Panc1 (cell line): ENCODE measurements at regions not wholly inside any gene's neighbourhood (a gene's known extent, or its start where the extent isn't known, plus 50 kb on each side); places are given as distances from the start of the nearest gene placed in this dataset.

ENCODE experiments used
- ATAC-seq: fragments of 200-7000 bp; cut with Tn5 transposase; 2 replicates; pipeline ENCODE4 v1.9.1; 2020; ENCODE audit warnings: mild to moderate bottlenecking, moderate library complexity
- BruUV-seq: library from RNA; stranded (reverse); fragments of 400-500 nt; replicated peaks from 2 replicates; lab custom pipeline; 2021; lab: Mats Ljungman, UMichigan
- CTCF ChIA-PET: fragments of 300-600 bp; sonication (Branson Sonifier 250); formaldehyde crosslinking; loops from one replicate; lab custom pipeline; 2022; ENCODE audit warnings: antibody characterized with exemption; lab: Charles Lee
- POLR2A ChIA-PET: fragments of 300-600 bp; sonication (Branson Sonifier 250); formaldehyde crosslinking; loops from one replicate; lab custom pipeline; 2022; ENCODE audit warnings: antibody characterized with exemption; lab: Charles Lee
- DNase-seq: peaks from one replicate; pipeline ENCODE4 v3.0.0-alpha.2; 2010; ENCODE audit warnings: low read depth, low spot score
- H3K27ac ChIP-seq: 2 replicates; pipeline ENCODE4 v1.5.1; 2011; ENCODE audit warnings: mild to moderate bottlenecking, low read length, inconsistent platforms
- H3K27me3 ChIP-seq: fragments of 200-500 bp; sonication (Bioruptor generic); 2 replicates; pipeline ENCODE4 v1.6.0; 2014; ENCODE audit warnings: low read length, inconsistent platforms; ENCODE audit not compliant: control insufficient read depth, insufficient read depth
- H3K36me3 ChIP-seq: fragments of 200-500 bp; sonication (Bioruptor generic); 2 replicates; pipeline ENCODE4 v1.5.1; 2014; ENCODE audit warnings: inconsistent platforms, mild to moderate bottlenecking, low read length, moderate library complexity; ENCODE audit not compliant: control insufficient read depth, insufficient read depth
- H3K4me1 ChIP-seq: 2 replicates; pipeline ENCODE4 v1.5.1; 2011; ENCODE audit warnings: inconsistent platforms, mild to moderate bottlenecking, low read length, moderate library complexity; ENCODE audit not compliant: control insufficient read depth, insufficient read depth
- H3K4me3 ChIP-seq, 2 experiments: 2 replicates each; pipeline ENCODE4 v1.5.1; 2011 to 2012; ENCODE audit warnings: low read depth in 2 of 2, low read length in 2 of 2, mild to moderate bottlenecking in 2 of 2, inconsistent platforms in 1 of 2, moderate library complexity in 1 of 2
- H3K9me3 ChIP-seq: fragments of 200-500 bp; sonication (Bioruptor generic); 2 replicates; pipeline ENCODE4 v1.5.1; 2014; ENCODE audit warnings: low read depth, mild to moderate bottlenecking, inconsistent platforms, low read length, moderate library complexity; ENCODE audit not compliant: control insufficient read depth, insufficient read depth
- POLR2AphosphoS5 ChIP-seq: IDR thresholded peaks from 2 replicates; pipeline ENCODE4 v1.6.1; 2012; ENCODE audit warnings: mild to moderate bottlenecking, low read depth, low read length, moderate library complexity
- SIN3A ChIP-seq: IDR thresholded peaks from 2 replicates; pipeline ENCODE4 v1.6.1; 2012; ENCODE audit warnings: low read depth, mild to moderate bottlenecking, low read length, moderate library complexity, borderline replicate concordance; ENCODE audit not compliant: insufficient read depth
- TCF7L2 ChIP-seq: IDR thresholded peaks from 2 replicates; pipeline ENCODE4 v1.6.1; 2011; ENCODE audit warnings: mild to moderate bottlenecking, low read depth, low read length, inconsistent platforms
- in situ Hi-C: cut with HindIII; loops from 2 replicates; pipeline ENCODE4 v1.10.0; 2016; ENCODE audit warnings: low sequenced_read_pairs, low pct_unique_long_range_greater_than_20kb
- intact Hi-C: fragments of 100-400 bp; cut with micrococcal nuclease; formaldehyde crosslinking; loops from one replicate; pipeline ENCODE4 v1.10.0; 2022; ENCODE audit not compliant: unreplicated experiment
- TF ChIP-seq, protein P1 (sequence below): fragments of 450-650 bp; IDR thresholded peaks from 2 replicates; pipeline ENCODE4 v1.5.1; 2017; ENCODE audit warnings: mild to moderate bottlenecking
- TF ChIP-seq, protein P2 (sequence below), 2 experiments: IDR thresholded peaks; 2 replicates each; pipeline ENCODE4 v1.6.1; 2011 to 2012; ENCODE audit warnings: low read depth in 2 of 2, control low read depth in 1 of 2, low read length in 1 of 2, mild to moderate bottlenecking in 1 of 2, moderate library complexity in 1 of 2; ENCODE audit not compliant: insufficient read depth in 1 of 2

DNA sequence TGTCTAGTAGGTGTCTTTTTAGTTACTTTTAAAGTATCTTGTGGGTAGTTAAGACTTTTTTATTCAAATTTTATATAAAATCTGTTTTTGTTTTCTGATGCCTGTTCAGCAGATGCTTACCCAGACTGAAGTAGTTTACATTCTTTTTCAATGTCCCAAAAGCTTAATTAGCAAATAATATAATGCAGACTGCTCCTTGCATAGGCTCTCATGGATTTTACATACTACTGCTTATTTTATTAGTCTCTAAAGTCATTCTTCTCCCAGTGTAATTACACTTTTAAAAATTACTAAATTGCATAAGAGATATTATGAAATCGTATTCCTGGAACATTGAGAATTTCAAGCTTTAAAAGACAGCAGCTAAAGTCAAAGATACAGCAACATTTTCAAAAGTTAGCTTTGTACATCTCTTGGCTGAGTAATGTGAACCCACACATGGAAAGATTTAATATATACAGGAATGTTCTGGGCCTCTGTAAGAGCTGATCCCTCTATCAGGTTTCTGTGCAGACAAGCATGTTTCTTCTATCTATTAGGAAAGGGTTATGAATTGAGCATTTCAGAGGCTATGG, 148.4 kb upstream of the SPRY1 start:
- H3K27ac ChIP-seq, result no peak overlapping the region
- no peaks in the 10 kb centered on the region for H3K27me3 ChIP-seq
- no peak for DNase-seq
- POLR2A ChIA-PET, result no interaction called here
- in situ Hi-C loops (no loop called here), intact Hi-C loops (no loop called here)
- ATAC-seq, result no peak
- no peaks in the 10 kb centered on the region for H3K9me3 ChIP-seq
- no peaks in the 10 kb centered on the region for H3K36me3 ChIP-seq
- TF ChIP-seq SIN3A, result no peak
- TF ChIP-seq, protein P1, sequence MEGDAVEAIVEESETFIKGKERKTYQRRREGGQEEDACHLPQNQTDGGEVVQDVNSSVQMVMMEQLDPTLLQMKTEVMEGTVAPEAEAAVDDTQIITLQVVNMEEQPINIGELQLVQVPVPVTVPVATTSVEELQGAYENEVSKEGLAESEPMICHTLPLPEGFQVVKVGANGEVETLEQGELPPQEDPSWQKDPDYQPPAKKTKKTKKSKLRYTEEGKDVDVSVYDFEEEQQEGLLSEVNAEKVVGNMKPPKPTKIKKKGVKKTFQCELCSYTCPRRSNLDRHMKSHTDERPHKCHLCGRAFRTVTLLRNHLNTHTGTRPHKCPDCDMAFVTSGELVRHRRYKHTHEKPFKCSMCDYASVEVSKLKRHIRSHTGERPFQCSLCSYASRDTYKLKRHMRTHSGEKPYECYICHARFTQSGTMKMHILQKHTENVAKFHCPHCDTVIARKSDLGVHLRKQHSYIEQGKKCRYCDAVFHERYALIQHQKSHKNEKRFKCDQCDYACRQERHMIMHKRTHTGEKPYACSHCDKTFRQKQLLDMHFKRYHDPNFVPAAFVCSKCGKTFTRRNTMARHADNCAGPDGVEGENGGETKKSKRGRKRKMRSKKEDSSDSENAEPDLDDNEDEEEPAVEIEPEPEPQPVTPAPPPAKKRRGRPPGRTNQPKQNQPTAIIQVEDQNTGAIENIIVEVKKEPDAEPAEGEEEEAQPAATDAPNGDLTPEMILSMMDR, result no peak
- TF ChIP-seq TCF7L2, result no peak
- TF ChIP-seq, protein P2, sequence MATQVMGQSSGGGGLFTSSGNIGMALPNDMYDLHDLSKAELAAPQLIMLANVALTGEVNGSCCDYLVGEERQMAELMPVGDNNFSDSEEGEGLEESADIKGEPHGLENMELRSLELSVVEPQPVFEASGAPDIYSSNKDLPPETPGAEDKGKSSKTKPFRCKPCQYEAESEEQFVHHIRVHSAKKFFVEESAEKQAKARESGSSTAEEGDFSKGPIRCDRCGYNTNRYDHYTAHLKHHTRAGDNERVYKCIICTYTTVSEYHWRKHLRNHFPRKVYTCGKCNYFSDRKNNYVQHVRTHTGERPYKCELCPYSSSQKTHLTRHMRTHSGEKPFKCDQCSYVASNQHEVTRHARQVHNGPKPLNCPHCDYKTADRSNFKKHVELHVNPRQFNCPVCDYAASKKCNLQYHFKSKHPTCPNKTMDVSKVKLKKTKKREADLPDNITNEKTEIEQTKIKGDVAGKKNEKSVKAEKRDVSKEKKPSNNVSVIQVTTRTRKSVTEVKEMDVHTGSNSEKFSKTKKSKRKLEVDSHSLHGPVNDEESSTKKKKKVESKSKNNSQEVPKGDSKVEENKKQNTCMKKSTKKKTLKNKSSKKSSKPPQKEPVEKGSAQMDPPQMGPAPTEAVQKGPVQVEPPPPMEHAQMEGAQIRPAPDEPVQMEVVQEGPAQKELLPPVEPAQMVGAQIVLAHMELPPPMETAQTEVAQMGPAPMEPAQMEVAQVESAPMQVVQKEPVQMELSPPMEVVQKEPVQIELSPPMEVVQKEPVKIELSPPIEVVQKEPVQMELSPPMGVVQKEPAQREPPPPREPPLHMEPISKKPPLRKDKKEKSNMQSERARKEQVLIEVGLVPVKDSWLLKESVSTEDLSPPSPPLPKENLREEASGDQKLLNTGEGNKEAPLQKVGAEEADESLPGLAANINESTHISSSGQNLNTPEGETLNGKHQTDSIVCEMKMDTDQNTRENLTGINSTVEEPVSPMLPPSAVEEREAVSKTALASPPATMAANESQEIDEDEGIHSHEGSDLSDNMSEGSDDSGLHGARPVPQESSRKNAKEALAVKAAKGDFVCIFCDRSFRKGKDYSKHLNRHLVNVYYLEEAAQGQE (IDR thresholded peaks at IDR 0.05; ENCODE audit: insufficient read depth in 1 of 2, low read depth in 2 of 2, low read length in 1 of 2), result no peak
- H3K4me3 ChIP-seq, result no peak overlapping the region
- H3K4me1 ChIP-seq, result no peaks in the 10 kb centered on the region
- no TSS peak for BruUV-seq
- CTCF ChIA-PET, result no interaction called here

DNA sequence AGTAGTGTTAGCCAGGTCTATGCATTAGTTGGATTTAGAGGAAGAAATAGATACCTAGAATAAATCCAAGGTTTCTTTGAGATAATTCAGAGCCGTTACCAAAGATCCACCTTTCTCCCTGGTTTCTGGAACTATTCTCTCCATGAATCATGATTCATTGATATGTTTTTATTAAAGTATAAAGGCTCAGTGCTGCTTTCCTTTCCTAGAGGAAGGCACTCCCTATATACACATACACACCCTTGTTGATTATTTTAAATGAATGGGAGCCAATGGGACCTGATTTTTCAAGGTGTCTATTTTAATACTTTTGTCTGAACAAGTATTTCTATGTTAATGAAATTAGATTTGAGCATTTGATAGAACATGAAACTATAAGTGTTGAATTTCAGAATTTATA, 146.8 kb upstream of the SPRY1 start:
- POLR2A ChIA-PET, result no interaction called here
- TF ChIP-seq, protein P2 (IDR thresholded peaks at IDR 0.05; ENCODE audit: insufficient read depth in 1 of 2, low read depth in 2 of 2, low read length in 1 of 2), result no peak
- TF ChIP-seq POLR2AphosphoS5 (no peak), SIN3A (no peak), TCF7L2 (no peak)
- TF ChIP-seq, protein P1, result no peak
- in situ Hi-C loops, result no loop called here

More for the DNA sequence above, 146.8 kb upstream of the SPRY1 start:
- DNase-seq (no peak), ATAC-seq (no peak)
- Histone ChIP-seq H3K4me1 (no peaks in the 10 kb centered on the region), H3K9me3 (no peaks in the 10 kb centered on the region), H3K27ac (no peak overlapping the region), H3K27me3 (no peaks in the 10 kb centered on the region), H3K4me3 (no peak overlapping the region), H3K36me3 (no peaks in the 10 kb centered on the region)
- intact Hi-C loops, result no loop called here
- BruUV-seq, result no TSS peak
- CTCF ChIA-PET, result no interaction called here
